T-helper 17 cell (primary cell): ENCODE measurements at regions not wholly inside any gene's neighbourhood (a gene's known extent, or its start where the extent isn't known, plus 50 kb on each side); places are given as distances from the start of the nearest gene placed in this dataset.

Experiments
- ATAC-seq: fragments of 150-1000 bp; cut with Tn5 transposase; 2 replicates; pipeline ENCODE4 v1.10.0; 2021; ENCODE audit warnings: mild to moderate bottlenecking, moderate library complexity
- DNase-seq, 3 donors: peaks; one replicate each; pipeline versions ENCODE4 v3.0.0 to v3.0.0-alpha.2; 2020 to 2021
- H3K9me3 ChIP-seq: one replicate; pipeline ENCODE4 v1.7.0; 2013; ENCODE audit warnings: low read length, mild to moderate bottlenecking; ENCODE audit not compliant: control insufficient read depth, poor library complexity, severe bottlenecking
- H3K27ac Mint-ChIP-seq: one replicate; pipeline ENCODE4 v1.8.0; 2022; ENCODE audit warnings: mild to moderate bottlenecking, moderate library complexity, mixed read lengths
- H3K27me3 Mint-ChIP-seq: one replicate; pipeline ENCODE4 v1.8.0; 2022; ENCODE audit warnings: mixed read lengths
- H3K36me3 Mint-ChIP-seq: one replicate; pipeline ENCODE4 v1.8.0; 2022; ENCODE audit warnings: low read depth, mixed read lengths
- H3K4me1 Mint-ChIP-seq: one replicate; pipeline ENCODE4 v1.8.0; 2022; ENCODE audit warnings: mild to moderate bottlenecking, mixed read lengths
- H3K4me3 Mint-ChIP-seq: one replicate; pipeline ENCODE4 v1.8.0; 2022; ENCODE audit warnings: mild to moderate bottlenecking, moderate library complexity, mixed read lengths

- ATAC-seq (no peak), DNase-seq (no peak)
- Mint-ChIP-seq H3K36me3 (peaks cover 6% of the 10 kb centered on the region), H3K27ac (no peak overlapping the region), H3K27me3 (no peaks in the 10 kb centered on the region), H3K4me3 (no peak overlapping the region), H3K4me1 (peaks cover 11% of the 10 kb centered on the region)
- no peaks in the 10 kb centered on the region for H3K9me3 ChIP-seq
These were observed 93.1 kb upstream of the TMEM45B start for GRCh38 chr11:129722529-129722928.

- no peaks in the 10 kb centered on the region for H3K27me3 Mint-ChIP-seq
- no peak overlapping the region for H3K27ac Mint-ChIP-seq
- ATAC-seq (no peak), DNase-seq (no peak)
- peaks cover 6% of the 10 kb centered on the region for H3K36me3 Mint-ChIP-seq
- peaks cover 11% of the 10 kb centered on the region for H3K4me1 Mint-ChIP-seq
- H3K4me3 Mint-ChIP-seq, result no peak overlapping the region
- no peaks in the 10 kb centered on the region for H3K9me3 ChIP-seq
These were observed 92.4 kb upstream of the TMEM45B start for GRCh38 chr11:129723146-129723760.

- H3K27me3 Mint-ChIP-seq, result no peaks in the 10 kb centered on the region
- H3K4me1 Mint-ChIP-seq, result peaks cover 11% of the 10 kb centered on the region
- peaks cover 6% of the 10 kb centered on the region for H3K36me3 Mint-ChIP-seq
- no peak overlapping the region for H3K4me3 Mint-ChIP-seq
- ATAC-seq, result no peak
- H3K9me3 ChIP-seq, result no peaks in the 10 kb centered on the region
- H3K27ac Mint-ChIP-seq, result no peak overlapping the region
- DNase-seq, result no peak
These were observed 91.9 kb upstream of the TMEM45B start for GRCh38 chr11:129723761-129724162.

GRCh38 chr11:129724866-129725265 is 90.8 kb upstream of the TMEM45B start:
- H3K4me3 Mint-ChIP-seq, result no peak overlapping the region
- H3K27ac Mint-ChIP-seq, result no peak overlapping the region
- no peaks in the 10 kb centered on the region for H3K27me3 Mint-ChIP-seq
- DNase-seq (no peak), ATAC-seq (no peak)
- no peaks in the 10 kb centered on the region for H3K9me3 ChIP-seq
- H3K4me1 Mint-ChIP-seq, result peaks cover 11% of the 10 kb centered on the region
- peaks cover 6% of the 10 kb centered on the region for H3K36me3 Mint-ChIP-seq

- no peaks in the 10 kb centered on the region for H3K9me3 ChIP-seq
- Mint-ChIP-seq H3K36me3 (peaks cover 6% of the 10 kb centered on the region), H3K4me3 (no peak overlapping the region), H3K4me1 (peaks cover 11% of the 10 kb centered on the region), H3K27me3 (no peaks in the 10 kb centered on the region), H3K27ac (no peak overlapping the region)
- DNase-seq (no peak), ATAC-seq (no peak)
These were observed 89.5 kb upstream of the TMEM45B start for GRCh38 chr11:129726179-129726578.

GRCh38 chr11:129728581-129728980 is 87.1 kb upstream of the TMEM45B start:
- no peak overlapping the region for H3K4me3 Mint-ChIP-seq
- peaks cover 6% of the 10 kb centered on the region for H3K36me3 Mint-ChIP-seq
- ATAC-seq (no peak), DNase-seq (no peak)
- no peaks in the 10 kb centered on the region for H3K9me3 ChIP-seq
- H3K27ac Mint-ChIP-seq, result no peak overlapping the region
- H3K4me1 Mint-ChIP-seq, result no peaks in the 10 kb centered on the region
- no peaks in the 10 kb centered on the region for H3K27me3 Mint-ChIP-seq

- H3K4me1 Mint-ChIP-seq, result peaks cover 2% of the 10 kb centered on the region
- no peak overlapping the region for H3K27ac Mint-ChIP-seq
- no peak for DNase-seq
- H3K36me3 Mint-ChIP-seq, result peaks cover 6% of the 10 kb centered on the region
- H3K4me3 Mint-ChIP-seq, result no peak overlapping the region
- ATAC-seq, result no peak
- no peaks in the 10 kb centered on the region for H3K27me3 Mint-ChIP-seq
- no peaks in the 10 kb centered on the region for H3K9me3 ChIP-seq
These were observed 86.4 kb upstream of the TMEM45B start for GRCh38 chr11:129729216-129729615.

- no peak overlapping the region for H3K27ac Mint-ChIP-seq
These were observed 85.8 kb upstream of the TMEM45B start for GRCh38 chr11:129729823-129730222.

GRCh38 chr11:129731316-129731715 is 84.3 kb upstream of the TMEM45B start:
- no peaks in the 10 kb centered on the region for H3K27me3 Mint-ChIP-seq
- H3K9me3 ChIP-seq, result no peaks in the 10 kb centered on the region
- no peak overlapping the region for H3K4me3 Mint-ChIP-seq
- H3K4me1 Mint-ChIP-seq, result peaks cover 2% of the 10 kb centered on the region
- peaks cover under 1% of the 10 kb centered on the region for H3K36me3 Mint-ChIP-seq
- no peak overlapping the region for H3K27ac Mint-ChIP-seq
- DNase-seq (no peak), ATAC-seq (no peak)

More at GRCh38 chr11:129729823-129730222, 85.8 kb upstream of the TMEM45B start:
- DNase-seq (no peak), ATAC-seq (no peak)
- Mint-ChIP-seq H3K4me1 (peaks cover 2% of the 10 kb centered on the region), H3K27me3 (no peaks in the 10 kb centered on the region), H3K36me3 (peaks cover 6% of the 10 kb centered on the region), H3K4me3 (no peak overlapping the region)
- H3K9me3 ChIP-seq, result no peaks in the 10 kb centered on the region

GRCh38 chr11:129732941-129733340 is 82.7 kb upstream of the TMEM45B start:
- no peaks in the 10 kb centered on the region for H3K9me3 ChIP-seq
- Mint-ChIP-seq H3K27ac (no peak overlapping the region), H3K27me3 (no peaks in the 10 kb centered on the region), H3K4me1 (peaks cover 2% of the 10 kb centered on the region), H3K4me3 (no peak overlapping the region), H3K36me3 (no peaks in the 10 kb centered on the region)
- ATAC-seq (no peak), DNase-seq (no peak)

GRCh38 chr11:129733384-129733783 is 82.3 kb upstream of the TMEM45B start:
- Mint-ChIP-seq H3K36me3 (no peaks in the 10 kb centered on the region), H3K4me3 (no peak overlapping the region), H3K27me3 (no peaks in the 10 kb centered on the region), H3K4me1 (peaks cover 2% of the 10 kb centered on the region), H3K27ac (no peak overlapping the region)
- no peaks in the 10 kb centered on the region for H3K9me3 ChIP-seq
- ATAC-seq, result no peak
- no peak for DNase-seq

- Mint-ChIP-seq H3K4me3 (no peak overlapping the region), H3K27me3 (peaks cover 2% of the 10 kb centered on the region), H3K4me1 (peaks cover 2% of the 10 kb centered on the region), H3K27ac (no peak overlapping the region), H3K36me3 (no peaks in the 10 kb centered on the region)
- ATAC-seq (no peak), DNase-seq (no peak)
- no peaks in the 10 kb centered on the region for H3K9me3 ChIP-seq
These were observed 81.7 kb upstream of the TMEM45B start for GRCh38 chr11:129733981-129734380.

GRCh38 chr11:129734654-129735053 is 81.0 kb upstream of the TMEM45B start:
- H3K4me1 Mint-ChIP-seq, result peaks cover 2% of the 10 kb centered on the region
- ATAC-seq, result no peak
- H3K27me3 Mint-ChIP-seq, result peaks cover 6% of the 10 kb centered on the region
- no peak overlapping the region for H3K4me3 Mint-ChIP-seq
- no peak overlapping the region for H3K27ac Mint-ChIP-seq
- no peaks in the 10 kb centered on the region for H3K9me3 ChIP-seq
- DNase-seq, result no peak
- H3K36me3 Mint-ChIP-seq, result no peaks in the 10 kb centered on the region

- Mint-ChIP-seq H3K4me3 (no peak overlapping the region), H3K27me3 (peaks cover 10% of the 10 kb centered on the region), H3K4me1 (peaks cover 2% of the 10 kb centered on the region)
These were observed 77.8 kb upstream of the TMEM45B start for GRCh38 chr11:129737831-129738230.

More at GRCh38 chr11:129737831-129738230, 77.8 kb upstream of the TMEM45B start:
- no peak overlapping the region for H3K27ac Mint-ChIP-seq
- no peaks in the 10 kb centered on the region for H3K36me3 Mint-ChIP-seq
- DNase-seq (no peak), ATAC-seq (no peak)
- no peaks in the 10 kb centered on the region for H3K9me3 ChIP-seq
